Effector memory CD4-positive, alpha-beta T cell (primary cell): ENCODE measurements at regions not wholly inside any gene's neighbourhood (a gene's known extent, or its start where the extent isn't known, plus 50 kb on each side); places are given as distances from the start of the nearest gene placed in this dataset.

Experiments
- DNase-seq, 3 donors: peaks; one replicate each; pipeline ENCODE4 v3.0.0-alpha.2; 2020
- H3K27ac ChIP-seq: 2 replicates; pipeline ENCODE4 v1.7.0; 2013; ENCODE audit warnings: mild to moderate bottlenecking, low read length, moderate library complexity; ENCODE audit not compliant: insufficient read depth, poor library complexity, severe bottlenecking
- H3K27me3 ChIP-seq: replicated peaks from 2 replicates; pipeline ENCODE4 v1.7.0; 2013; ENCODE audit warnings: mild to moderate bottlenecking, low read length; ENCODE audit not compliant: insufficient read depth, control insufficient read depth, poor library complexity, severe bottlenecking
- H3K36me3 ChIP-seq: 2 replicates; pipeline ENCODE4 v1.7.0; 2013; ENCODE audit warnings: mild to moderate bottlenecking, low read length, moderate library complexity; ENCODE audit not compliant: control insufficient read depth, insufficient read depth
- H3K4me1 ChIP-seq: 2 replicates; pipeline ENCODE4 v1.7.0; 2013; ENCODE audit warnings: low read length, mild to moderate bottlenecking; ENCODE audit not compliant: control insufficient read depth, insufficient read depth, poor library complexity, severe bottlenecking
- H3K4me3 ChIP-seq: 2 replicates; pipeline ENCODE4 v1.7.0; 2013; ENCODE audit warnings: low read length, low read depth, mild to moderate bottlenecking; ENCODE audit not compliant: insufficient read depth, poor library complexity, severe bottlenecking
- H3K9me3 ChIP-seq: 2 replicates; pipeline ENCODE4 v1.7.0; 2013; ENCODE audit warnings: mild to moderate bottlenecking, low read length, moderate library complexity; ENCODE audit not compliant: control insufficient read depth

GRCh38 chr10:33465747-33466146, 131.3 kb upstream of the NRP1 start:
- Histone ChIP-seq H3K4me3 (no peak overlapping the region), H3K4me1 (no peaks in the 10 kb centered on the region), H3K27me3 (no peaks in the 10 kb centered on the region), H3K36me3 (no peaks in the 10 kb centered on the region), H3K9me3 (no peaks in the 10 kb centered on the region), H3K27ac (no peak overlapping the region)
- no peak for DNase-seq

GRCh38 chr10:33463011-33463410, 128.5 kb upstream of the NRP1 start:
- no peaks in the 10 kb centered on the region for H3K27me3 ChIP-seq
- DNase-seq = no peak
- no peak overlapping the region for H3K27ac ChIP-seq
- no peak overlapping the region for H3K4me3 ChIP-seq
- H3K9me3 ChIP-seq = no peaks in the 10 kb centered on the region
- H3K4me1 ChIP-seq = no peaks in the 10 kb centered on the region
- no peaks in the 10 kb centered on the region for H3K36me3 ChIP-seq

- DNase-seq = no peak
- H3K4me3 ChIP-seq = no peak overlapping the region
- H3K4me1 ChIP-seq = no peaks in the 10 kb centered on the region
- H3K36me3 ChIP-seq = no peaks in the 10 kb centered on the region
- no peaks in the 10 kb centered on the region for H3K9me3 ChIP-seq
- H3K27ac ChIP-seq = no peak overlapping the region
- no peaks in the 10 kb centered on the region for H3K27me3 ChIP-seq
Observed at GRCh38 chr10:33461295-33461640, 126.8 kb upstream of the NRP1 start.

GRCh38 chr10:33460505-33461294, 126.2 kb upstream of the NRP1 start:
- no peaks in the 10 kb centered on the region for H3K4me1 ChIP-seq
- no peak overlapping the region for H3K4me3 ChIP-seq
- H3K36me3 ChIP-seq = no peaks in the 10 kb centered on the region
- H3K9me3 ChIP-seq = no peaks in the 10 kb centered on the region
- no peak for DNase-seq
- H3K27ac ChIP-seq = no peak overlapping the region
- H3K27me3 ChIP-seq = no peaks in the 10 kb centered on the region

GRCh38 chr10:33459602-33460001, 125.1 kb upstream of the NRP1 start:
- Histone ChIP-seq H3K4me3 (no peak overlapping the region), H3K9me3 (no peaks in the 10 kb centered on the region), H3K27me3 (no peaks in the 10 kb centered on the region), H3K36me3 (no peaks in the 10 kb centered on the region), H3K4me1 (no peaks in the 10 kb centered on the region), H3K27ac (no peak overlapping the region)
- no peak for DNase-seq

- H3K9me3 ChIP-seq = no peaks in the 10 kb centered on the region
- no peaks in the 10 kb centered on the region for H3K36me3 ChIP-seq
- no peak overlapping the region for H3K27ac ChIP-seq
- H3K4me1 ChIP-seq = no peaks in the 10 kb centered on the region
- no peak overlapping the region for H3K4me3 ChIP-seq
- DNase-seq = no peak
- H3K27me3 ChIP-seq = no peaks in the 10 kb centered on the region
Observed at GRCh38 chr10:33455029-33455428, 120.6 kb upstream of the NRP1 start.

- Histone ChIP-seq H3K9me3 (no peaks in the 10 kb centered on the region), H3K27me3 (no peaks in the 10 kb centered on the region), H3K4me1 (no peaks in the 10 kb centered on the region), H3K27ac (no peak overlapping the region), H3K4me3 (no peak overlapping the region), H3K36me3 (no peaks in the 10 kb centered on the region)
- DNase-seq = no peak
Observed at GRCh38 chr10:33454554-33454953, 120.1 kb upstream of the NRP1 start.

GRCh38 chr10:33453081-33454025, 118.9 kb upstream of the NRP1 start:
- Histone ChIP-seq H3K27ac (no peak overlapping the region), H3K9me3 (no peaks in the 10 kb centered on the region), H3K27me3 (no peaks in the 10 kb centered on the region), H3K4me3 (no peak overlapping the region), H3K36me3 (no peaks in the 10 kb centered on the region), H3K4me1 (no peaks in the 10 kb centered on the region)
- DNase-seq = no peak

- no peak for DNase-seq
- H3K4me3 ChIP-seq = no peak overlapping the region
- no peaks in the 10 kb centered on the region for H3K4me1 ChIP-seq
Observed at GRCh38 chr10:33448421-33449140, 114.1 kb upstream of the NRP1 start.

More at GRCh38 chr10:33448421-33449140, 114.1 kb upstream of the NRP1 start:
- H3K9me3 ChIP-seq = no peaks in the 10 kb centered on the region
- H3K36me3 ChIP-seq = no peaks in the 10 kb centered on the region
- H3K27ac ChIP-seq = no peak overlapping the region
- no peaks in the 10 kb centered on the region for H3K27me3 ChIP-seq
